Smooth muscle cell (in vitro differentiated cells): ENCODE measurements at regions not wholly inside any gene's neighbourhood (a gene's known extent, or its start where the extent isn't known, plus 50 kb on each side); places are given as distances from the start of the nearest gene placed in this dataset.

Source experiments
- DNase-seq: peaks from one replicate; lab custom pipeline; 2025; ENCODE audit not compliant: unreplicated experiment; lab: John Stamatoyannopoulos, UW
- H2AFZ ChIP-seq: fragments of 200-600 bp; sonication (generic); 2 replicates; pipeline ENCODE4 v1.6.0; 2016; ENCODE audit warnings: antibody characterized with exemption, low read depth, mild to moderate bottlenecking
- H3F3A ChIP-seq: fragments of 200-600 bp; sonication (generic); 2 replicates; pipeline ENCODE4 v1.6.0; 2017; ENCODE audit warnings: antibody characterized with exemption, low read depth
- H3K27ac ChIP-seq: fragments of 200-600 bp; sonication (generic); 2 replicates; pipeline ENCODE4 v1.5.1; 2016; ENCODE audit warnings: low read depth, mild to moderate bottlenecking
- H3K27me3 ChIP-seq: fragments of 200-600 bp; sonication (generic); 2 replicates; pipeline ENCODE4 v1.6.1; 2016; ENCODE audit warnings: low read depth, mild to moderate bottlenecking
- H3K36me3 ChIP-seq: fragments of 200-600 bp; sonication (generic); 2 replicates; pipeline ENCODE4 v1.5.1; 2016; ENCODE audit warnings: low read depth
- H3K4me1 ChIP-seq: fragments of 200-600 bp; sonication (generic); 2 replicates; pipeline ENCODE4 v1.5.1; 2016; ENCODE audit warnings: low read depth
- H3K4me2 ChIP-seq: fragments of 200-600 bp; sonication (generic); 2 replicates; pipeline ENCODE4 v1.6.0; 2016; ENCODE audit warnings: mild to moderate bottlenecking
- H3K4me3 ChIP-seq: fragments of 200-600 bp; sonication (generic); 2 replicates; pipeline ENCODE4 v1.5.1; 2016; ENCODE audit warnings: mild to moderate bottlenecking
- H3K79me2 ChIP-seq: fragments of 200-600 bp; sonication (generic); 2 replicates; pipeline ENCODE4 v1.6.0; 2016; ENCODE audit warnings: low read depth, mild to moderate bottlenecking
- H3K9ac ChIP-seq: fragments of 200-600 bp; sonication (generic); 2 replicates; pipeline ENCODE4 v1.6.0; 2016; ENCODE audit warnings: low read depth
- H3K9me3 ChIP-seq: fragments of 200-600 bp; sonication (generic); replicated peaks from 2 replicates; pipeline ENCODE4 v1.5.1; 2016; ENCODE audit warnings: low read depth
- H4K20me1 ChIP-seq: fragments of 200-600 bp; sonication (generic); 2 replicates; pipeline ENCODE4 v1.6.0; 2016; ENCODE audit warnings: low read depth
- CTCF ChIP-seq: fragments of 200-600 bp; sonication (generic); IDR thresholded peaks from 2 replicates; pipeline ENCODE4 v1.5.1; 2017; ENCODE audit warnings: borderline replicate concordance, mild to moderate bottlenecking, antibody characterized with exemption; ENCODE audit not compliant: insufficient read depth, poor library complexity, severe bottlenecking
- WGBS: methylation state at CpG from one replicate; pipeline ENCODE4 v1.1.7; 2016; ENCODE audit warnings: low lambda C conversion rate; 5-methylcytosine and 5-hydroxymethylcytosine counted together

- Histone ChIP-seq H3K9ac (no peak overlapping the region), H2AFZ (no peak overlapping the region)
Observed at GRCh38 chr4:154004507-154005170, 215.8 kb upstream of the SFRP2 start.

GRCh38 chr4:154004016-154004415 is 215.1 kb upstream of the SFRP2 start:
- no peaks in the 10 kb centered on the region for H4K20me1 ChIP-seq
- no peaks in the 10 kb centered on the region for H3K9me3 ChIP-seq
- no peaks in the 10 kb centered on the region for H3F3A ChIP-seq
- H3K27me3 ChIP-seq = no peaks in the 10 kb centered on the region
- no peaks in the 10 kb centered on the region for H3K36me3 ChIP-seq
- no peak overlapping the region for H3K27ac ChIP-seq
- no peaks in the 10 kb centered on the region for H3K4me1 ChIP-seq
- H3K4me3 ChIP-seq = no peak overlapping the region
- H3K9ac ChIP-seq = no peak overlapping the region
- no peak for DNase-seq
- WGBS = 91% methylated on average over 5 of the region's 5 CpGs
- no peak for TF ChIP-seq CTCF
- no peak overlapping the region for H2AFZ ChIP-seq
- H3K4me2 ChIP-seq = no peak overlapping the region
- H3K79me2 ChIP-seq = no peaks in the 10 kb centered on the region

More at GRCh38 chr4:154004507-154005170, 215.8 kb upstream of the SFRP2 start:
- Histone ChIP-seq H3K36me3 (no peaks in the 10 kb centered on the region), H3K27ac (peak overlapping the region; percentile 3), H3F3A (no peaks in the 10 kb centered on the region), H3K4me2 (no peak overlapping the region), H4K20me1 (no peaks in the 10 kb centered on the region), H3K9me3 (no peaks in the 10 kb centered on the region), H3K79me2 (no peaks in the 10 kb centered on the region), H3K4me1 (no peaks in the 10 kb centered on the region), H3K27me3 (no peaks in the 10 kb centered on the region), H3K4me3 (no peak overlapping the region)
- DNase-seq = no peak
- WGBS = 74% methylated on average over 7 of the region's 7 CpGs
- TF ChIP-seq CTCF = no peak

- no peaks in the 10 kb centered on the region for H4K20me1 ChIP-seq
- H3K4me1 ChIP-seq = no peaks in the 10 kb centered on the region
- no peak for DNase-seq
- no peak overlapping the region for H3K4me3 ChIP-seq
- no peaks in the 10 kb centered on the region for H3K36me3 ChIP-seq
- no peak overlapping the region for H2AFZ ChIP-seq
- no peak overlapping the region for H3K4me2 ChIP-seq
- H3K9ac ChIP-seq = no peak overlapping the region
- WGBS = 93% methylated on average over 1 of the region's 1 CpG
- no peaks in the 10 kb centered on the region for H3F3A ChIP-seq
- TF ChIP-seq CTCF = no peak
- H3K9me3 ChIP-seq = no peaks in the 10 kb centered on the region
- H3K27me3 ChIP-seq = no peaks in the 10 kb centered on the region
- H3K27ac ChIP-seq = no peak overlapping the region
- no peaks in the 10 kb centered on the region for H3K79me2 ChIP-seq
Observed at GRCh38 chr4:154003378-154003777, 214.5 kb upstream of the SFRP2 start.

DNA sequence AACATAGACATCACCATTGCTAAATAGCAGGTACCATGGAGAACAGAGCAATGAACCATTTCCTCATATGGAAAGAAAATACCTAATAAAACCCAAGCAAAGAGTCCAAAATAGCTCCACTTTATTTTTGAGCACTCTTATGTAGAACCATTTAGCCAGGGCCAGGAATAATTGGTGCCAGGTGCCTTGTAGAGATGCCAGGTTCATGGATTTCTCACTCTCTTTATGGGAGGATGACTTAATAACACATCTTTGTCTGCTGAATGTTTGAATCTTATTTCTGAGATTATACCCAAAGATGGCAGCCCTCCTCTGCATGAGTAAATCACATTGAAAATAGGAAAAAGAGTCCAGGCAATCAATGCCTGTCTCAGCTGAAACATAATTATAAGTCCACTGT is 212.3 kb upstream of the SFRP2 start:
- TF ChIP-seq CTCF = no peak
- no peaks in the 10 kb centered on the region for H3K36me3 ChIP-seq
- no peaks in the 10 kb centered on the region for H3K4me1 ChIP-seq
- H3K79me2 ChIP-seq = no peaks in the 10 kb centered on the region
- no peaks in the 10 kb centered on the region for H4K20me1 ChIP-seq
- no peaks in the 10 kb centered on the region for H3K27me3 ChIP-seq
- no peaks in the 10 kb centered on the region for H3F3A ChIP-seq
- no peak overlapping the region for H3K9ac ChIP-seq
- no peak overlapping the region for H2AFZ ChIP-seq
- H3K4me2 ChIP-seq = no peak overlapping the region
- no peaks in the 10 kb centered on the region for H3K9me3 ChIP-seq
- no peak overlapping the region for H3K27ac ChIP-seq
- DNase-seq = no peak
- no peak overlapping the region for H3K4me3 ChIP-seq
